OCI-LY1 (cell line): ENCODE measurements at regions not wholly inside any gene's neighbourhood (a gene's known extent, or its start where the extent isn't known, plus 50 kb on each side); places are given as distances from the start of the nearest gene placed in this dataset.

Experiments
- H2AFZ ChIP-seq: fragments of 200-600 bp; sonication (generic), shearing (Covaris generic); 2 replicates; pipeline ENCODE4 v1.6.0; 2014; ENCODE audit warnings: antibody characterized with exemption, mild to moderate bottlenecking, low read length
- H3F3A ChIP-seq: fragments of 200-600 bp; sonication (generic), shearing (Covaris generic); 2 replicates; pipeline ENCODE4 v1.6.0; 2014; ENCODE audit warnings: mild to moderate bottlenecking, antibody characterized with exemption, low read length, moderate library complexity; ENCODE audit not compliant: insufficient read depth
- H3K27ac ChIP-seq: fragments of 200-600 bp; sonication (generic); 2 replicates; pipeline ENCODE4 v1.5.1; 2014; ENCODE audit warnings: low read length, mixed run types, mild to moderate bottlenecking, low read depth; ENCODE audit not compliant: poor library complexity, severe bottlenecking
- H3K27me3 ChIP-seq: fragments of 200-600 bp; sonication (generic); 2 replicates; pipeline ENCODE4 v1.6.0; 2014; ENCODE audit warnings: antibody characterized with exemption, mild to moderate bottlenecking, low read length, moderate library complexity; ENCODE audit not compliant: insufficient read depth
- H3K36me3 ChIP-seq: fragments of 200-600 bp; sonication (generic); 2 replicates; pipeline ENCODE4 v1.6.1; 2014; ENCODE audit warnings: mild to moderate bottlenecking, antibody characterized with exemption, low read length, moderate library complexity, mixed read lengths; ENCODE audit not compliant: insufficient read depth
- H3K4me1 ChIP-seq: fragments of 200-600 bp; sonication (generic); 2 replicates; pipeline ENCODE4 v1.5.1; 2014; ENCODE audit warnings: mild to moderate bottlenecking, low read length, moderate library complexity; ENCODE audit not compliant: insufficient read depth, severe bottlenecking
- H3K4me2 ChIP-seq: fragments of 200-600 bp; sonication (generic), shearing (Covaris generic); 2 replicates; pipeline ENCODE4 v1.6.1; 2014; ENCODE audit warnings: low read length
- H3K4me3 ChIP-seq: fragments of 200-600 bp; sonication (generic); 2 replicates; pipeline ENCODE4 v1.5.1; 2014; ENCODE audit warnings: low read length, low read depth, mild to moderate bottlenecking, mixed read lengths; ENCODE audit not compliant: poor library complexity, severe bottlenecking
- H3K79me2 ChIP-seq: fragments of 200-600 bp; shearing (Covaris generic); 2 replicates; pipeline ENCODE4 v1.6.1; 2016; ENCODE audit warnings: mixed run types, low read length, mixed read lengths; ENCODE audit not compliant: insufficient read depth
- H3K9ac ChIP-seq: fragments of 200-600 bp; sonication (generic), shearing (Covaris generic); 2 replicates; pipeline ENCODE4 v1.6.1; 2014; ENCODE audit warnings: mild to moderate bottlenecking, low read length, mixed read lengths
- H3K9me2 ChIP-seq: fragments of 200-600 bp; sonication (generic), shearing (Covaris generic); 2 replicates; pipeline ENCODE4 v1.6.1; 2014; ENCODE audit warnings: low read depth, mild to moderate bottlenecking, low read length, mixed read lengths
- H3K9me3 ChIP-seq: fragments of 200-600 bp; shearing (Covaris generic); 2 replicates; pipeline ENCODE4 v1.6.1; 2014; ENCODE audit warnings: low read length, mixed read lengths
- H4K20me1 ChIP-seq: fragments of 200-600 bp; sonication (generic), shearing (Covaris generic); 2 replicates; pipeline ENCODE4 v1.6.0; 2016; ENCODE audit warnings: mild to moderate bottlenecking, low read length; ENCODE audit not compliant: insufficient read depth
- CTCF ChIP-seq: fragments of 200-600 bp; sonication (generic), shearing (Covaris generic); IDR thresholded peaks from 2 replicates; pipeline ENCODE4 v1.5.1; 2017; ENCODE audit warnings: mild to moderate bottlenecking, antibody characterized with exemption, low read length, moderate library complexity, mixed read lengths
- EZH2 ChIP-seq: fragments of 200-600 bp; sonication (generic), shearing (Covaris generic); IDR thresholded peaks from 2 replicates; pipeline ENCODE4 v1.8.0; 2017; ENCODE audit warnings: borderline replicate concordance, mixed run types, mild to moderate bottlenecking, antibody characterized with exemption, low read length, moderate library complexity, mixed read lengths

GRCh38 chr2:67156796-67157195 lies 240.3 kb upstream of the ETAA1 start:
- H3K9me3 ChIP-seq = no peaks in the 10 kb centered on the region
- no peaks in the 10 kb centered on the region for H3K4me1 ChIP-seq
- no peaks in the 10 kb centered on the region for H4K20me1 ChIP-seq
- H3K27ac ChIP-seq = no peak overlapping the region
- H3K79me2 ChIP-seq = no peaks in the 10 kb centered on the region
- H3K4me3 ChIP-seq = no peak overlapping the region
- H3K36me3 ChIP-seq = no peaks in the 10 kb centered on the region
- H3K27me3 ChIP-seq = no peaks in the 10 kb centered on the region
- no peak overlapping the region for H3K4me2 ChIP-seq
- no peak overlapping the region for H2AFZ ChIP-seq
- no peak for TF ChIP-seq CTCF
- no peaks in the 10 kb centered on the region for H3K9me2 ChIP-seq
- no peak overlapping the region for H3K9ac ChIP-seq
- H3F3A ChIP-seq = no peaks in the 10 kb centered on the region

- Histone ChIP-seq H3K9ac (no peak overlapping the region), H2AFZ (no peak overlapping the region), H3F3A (no peaks in the 10 kb centered on the region), H3K4me3 (no peak overlapping the region), H4K20me1 (no peaks in the 10 kb centered on the region), H3K4me2 (no peak overlapping the region), H3K4me1 (no peaks in the 10 kb centered on the region), H3K36me3 (no peaks in the 10 kb centered on the region), H3K27ac (no peak overlapping the region), H3K9me3 (no peaks in the 10 kb centered on the region), H3K9me2 (no peaks in the 10 kb centered on the region), H3K27me3 (no peaks in the 10 kb centered on the region), H3K79me2 (no peaks in the 10 kb centered on the region)
- TF ChIP-seq EZH2 (no peak), CTCF (no peak)
Measured at GRCh38 chr2:67158718-67159117, 238.4 kb upstream of the ETAA1 start.

GRCh38 chr2:67159929-67160328 lies 237.2 kb upstream of the ETAA1 start:
- H3K9ac ChIP-seq = no peak overlapping the region
- TF ChIP-seq CTCF = no peak
- no peak for TF ChIP-seq EZH2
- no peaks in the 10 kb centered on the region for H3K4me1 ChIP-seq
- H3K9me2 ChIP-seq = no peaks in the 10 kb centered on the region
- no peaks in the 10 kb centered on the region for H3K36me3 ChIP-seq
- no peaks in the 10 kb centered on the region for H3K27me3 ChIP-seq
- H3K9me3 ChIP-seq = no peaks in the 10 kb centered on the region
- H3K79me2 ChIP-seq = no peaks in the 10 kb centered on the region
- no peak overlapping the region for H3K4me2 ChIP-seq
- no peak overlapping the region for H3K4me3 ChIP-seq
- no peaks in the 10 kb centered on the region for H3F3A ChIP-seq
- no peaks in the 10 kb centered on the region for H4K20me1 ChIP-seq
- no peak overlapping the region for H3K27ac ChIP-seq
- no peak overlapping the region for H2AFZ ChIP-seq
